Activated CD4-positive, alpha-beta T cell treated with anti-CD3 and anti-CD28 coated beads, Interleukin-2, Interleukin-6, amounts not matched to agents 100 ng/mL and 50 ng/mL, durations not matched to agents 16 hours and 8 hours (primary cell): ENCODE measurements at regions not wholly inside any gene's neighbourhood (a gene's known extent, or its start where the extent isn't known, plus 50 kb on each side); places are given as distances from the start of the nearest gene placed in this dataset.

Experiments
- DNase-seq: peaks from one replicate; pipeline ENCODE4 v3.0.0-alpha.2; 2020

GRCh38 chr13:23488442-23488841, 54.9 kb upstream of the SACS start:
- DNase-seq, result no peak

GRCh38 chr13:23496255-23496654, 62.8 kb upstream of the SACS start:
- no peak for DNase-seq

GRCh38 chr13:23497191-23497590, 63.7 kb upstream of the SACS start:
- no peak for DNase-seq

GRCh38 chr13:23500849-23501248, 67.3 kb upstream of the SACS start:
- no peak for DNase-seq

DNA sequence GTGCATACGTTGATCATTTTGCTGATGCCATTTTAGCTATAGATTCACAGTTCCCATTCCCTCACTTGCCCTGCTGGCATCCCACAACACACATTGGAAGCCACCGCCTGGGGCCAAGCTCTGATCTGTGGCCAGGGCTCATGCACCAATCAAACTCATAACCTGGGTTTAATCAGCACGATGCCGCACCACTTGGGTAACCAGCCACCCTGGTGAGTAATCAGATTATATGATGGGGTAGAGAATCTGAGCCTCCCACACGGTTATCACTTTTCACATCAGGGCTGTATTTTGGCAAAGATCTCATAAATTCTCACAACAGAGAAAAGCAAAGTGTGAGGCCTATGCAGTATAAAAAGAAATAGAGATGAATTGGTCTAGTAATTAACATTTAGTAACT, 66.0 kb upstream of the TNFRSF19 start:
- DNase-seq, result no peak

DNA sequence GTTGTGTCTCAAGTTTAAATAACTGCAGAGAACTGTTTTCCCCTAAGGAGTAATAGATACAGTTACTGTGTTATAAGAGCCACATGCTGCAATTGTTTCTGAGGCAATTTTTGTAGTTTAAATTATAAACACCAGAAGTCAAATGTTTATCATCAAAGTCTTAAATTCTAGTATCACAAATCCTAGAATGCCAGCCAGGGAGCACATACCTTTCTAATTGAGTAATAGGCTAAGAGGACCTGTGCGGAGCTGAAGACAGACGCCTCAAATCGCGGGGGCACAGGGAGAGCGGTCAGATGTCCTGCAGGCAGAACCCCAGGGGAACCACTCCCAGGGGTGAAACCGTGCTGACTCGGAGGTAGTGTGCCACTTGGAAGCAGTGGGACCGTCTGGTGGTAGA, 65.2 kb upstream of the TNFRSF19 start:
- no peak for DNase-seq

GRCh38 chr13:23506071-23506806, 64.0 kb upstream of the TNFRSF19 start:
- DNase-seq, result no peak

DNA sequence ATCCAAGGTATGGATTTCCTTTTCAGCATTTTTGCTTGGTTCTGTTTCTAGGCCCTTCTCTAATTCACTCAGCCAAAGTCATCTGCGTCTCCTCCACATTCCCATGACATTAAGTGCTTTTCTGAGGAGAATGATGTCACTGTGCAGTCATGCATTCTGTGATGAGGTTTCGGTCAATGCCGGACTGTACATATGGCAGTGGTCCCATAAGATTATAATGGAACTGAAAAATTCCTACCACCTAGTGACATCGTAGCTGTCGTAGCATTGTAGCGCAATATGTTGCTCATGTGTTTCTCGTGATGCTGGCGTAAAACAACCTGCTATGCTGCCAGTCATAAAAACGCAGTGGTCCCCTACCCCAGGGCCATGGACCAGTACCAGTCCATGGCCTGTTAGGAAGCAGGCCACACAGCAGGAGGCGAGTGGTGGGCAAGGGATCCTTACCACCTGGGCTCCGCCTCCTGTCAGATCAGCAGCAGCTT, 63.4 kb upstream of the TNFRSF19 start:
- no peak for DNase-seq

- DNase-seq, result no peak
Observed at GRCh38 chr13:23509781-23510543, 60.2 kb upstream of the TNFRSF19 start.

DNA sequence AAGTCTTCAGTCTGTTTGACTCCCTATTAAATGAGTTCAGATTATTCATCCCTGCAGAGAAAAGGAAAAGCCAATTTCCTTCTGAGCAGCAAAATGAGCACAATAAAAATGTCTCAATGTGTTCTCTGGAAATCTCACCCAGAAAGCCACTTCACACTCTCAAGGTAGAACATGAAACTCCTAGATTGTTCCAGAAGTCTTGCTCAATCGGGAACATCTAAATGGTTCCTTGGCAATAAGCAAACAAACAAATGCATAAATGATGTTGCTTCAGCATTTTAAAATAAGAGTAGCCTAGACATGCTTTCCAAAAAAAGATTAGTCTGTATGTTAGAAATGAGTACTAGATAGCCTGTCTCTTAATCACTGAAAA, 59.7 kb upstream of the TNFRSF19 start:
- DNase-seq, result no peak

- peak; percentile 9 for DNase-seq
Observed at GRCh38 chr13:23510979-23511735, 59.1 kb upstream of the TNFRSF19 start.

- no peak for DNase-seq
Observed at GRCh38 chr13:23512762-23513395, 57.3 kb upstream of the TNFRSF19 start.

DNA sequence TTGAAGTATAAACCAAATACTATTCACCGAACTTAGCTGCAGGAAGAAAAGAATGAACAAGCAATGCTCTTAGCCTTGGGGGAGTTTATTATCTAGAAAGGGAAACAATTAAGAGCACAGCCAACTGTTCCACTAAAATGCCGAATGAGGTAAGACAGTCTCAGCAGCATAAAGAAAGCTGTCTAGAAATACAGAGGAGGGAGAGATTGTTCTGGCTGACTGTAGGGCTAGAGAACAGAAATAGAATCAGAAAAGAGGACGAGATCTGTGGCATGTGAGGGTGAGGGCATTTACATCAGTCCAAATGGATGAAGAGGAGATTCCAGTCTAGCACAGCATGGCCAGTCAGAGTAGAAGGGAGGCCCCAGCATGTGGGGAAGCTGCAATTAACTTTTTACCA, 56.8 kb upstream of the TNFRSF19 start:
- DNase-seq, result no peak

DNA sequence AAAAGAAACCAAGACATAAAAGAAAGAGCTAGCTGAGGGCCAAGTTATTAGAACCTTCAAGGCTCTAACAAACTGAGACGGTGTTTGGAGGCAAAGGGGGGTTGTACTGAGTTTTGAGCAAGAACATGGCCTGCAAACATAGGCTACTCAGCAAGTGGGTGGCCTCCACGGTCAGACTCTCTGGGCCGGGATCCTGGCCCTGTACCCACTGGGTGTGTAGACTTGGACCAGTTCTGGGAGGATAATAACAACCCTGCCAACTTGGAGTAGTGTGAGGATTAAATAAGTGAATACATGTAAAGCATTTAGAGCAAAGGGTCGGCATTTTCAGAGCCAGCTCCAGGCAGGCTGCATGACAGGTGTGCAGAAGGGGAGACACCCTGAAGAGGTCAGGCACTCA, 56.1 kb upstream of the TNFRSF19 start:
- DNase-seq, result no peak

DNA sequence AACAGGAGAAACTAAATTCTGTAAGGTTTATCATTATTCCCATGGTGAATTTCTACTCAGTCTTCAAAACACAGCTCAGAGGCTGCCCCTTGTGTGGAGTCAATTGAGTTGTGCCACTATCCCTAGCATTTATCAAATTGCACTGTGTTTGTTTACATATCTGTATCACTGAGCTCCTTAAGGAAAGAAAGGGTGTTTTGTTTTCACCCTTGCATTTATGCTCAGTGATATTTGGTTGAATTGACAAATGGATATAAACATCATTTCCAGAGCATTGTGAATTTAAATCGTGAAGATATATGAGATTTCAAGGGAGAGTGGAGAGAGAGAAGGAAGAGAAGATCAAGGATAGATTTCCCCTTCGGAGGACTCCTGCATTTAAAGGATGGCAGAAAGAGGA, 55.1 kb upstream of the TNFRSF19 start:
- DNase-seq, result no peak

DNA sequence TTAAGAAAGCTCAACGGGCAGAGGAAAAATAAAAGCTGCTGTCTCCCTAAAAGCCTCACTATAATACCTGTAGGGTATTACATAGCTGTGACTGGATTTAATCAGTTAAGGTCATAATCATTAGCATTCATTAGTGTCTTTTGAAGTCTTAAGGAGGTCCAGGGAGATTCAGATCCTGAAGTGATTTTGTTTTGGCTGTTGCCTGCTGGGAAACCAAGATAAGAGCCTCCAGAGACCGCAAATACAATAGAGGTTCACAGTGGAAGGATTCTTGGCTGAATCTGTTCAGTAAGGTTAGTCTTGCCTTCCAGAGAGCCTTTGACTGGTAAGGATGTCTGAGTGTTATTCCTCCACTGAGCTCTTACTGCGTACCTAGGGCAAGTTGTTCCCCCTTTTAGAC, 54.0 kb upstream of the TNFRSF19 start:
- no peak for DNase-seq

DNA sequence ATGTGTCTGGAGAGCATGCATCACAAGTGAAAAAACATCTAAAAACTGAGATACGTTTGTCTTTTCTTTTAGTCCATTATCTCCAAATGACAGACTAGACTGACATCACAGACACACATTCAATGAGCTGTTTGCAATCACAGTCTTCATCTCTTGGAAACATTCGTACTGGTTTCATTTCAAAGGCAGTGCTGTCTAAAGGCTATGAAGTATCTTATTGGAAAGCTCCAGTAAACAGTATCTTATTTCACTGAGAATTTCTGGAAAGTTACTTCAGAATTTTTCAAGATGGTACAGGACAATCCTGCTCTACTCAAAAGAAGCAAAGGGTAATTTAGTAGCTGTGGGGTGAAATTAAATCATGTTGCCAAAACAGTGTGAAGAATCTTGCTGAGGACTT, 53.5 kb upstream of the TNFRSF19 start:
- DNase-seq, result no peak

DNA sequence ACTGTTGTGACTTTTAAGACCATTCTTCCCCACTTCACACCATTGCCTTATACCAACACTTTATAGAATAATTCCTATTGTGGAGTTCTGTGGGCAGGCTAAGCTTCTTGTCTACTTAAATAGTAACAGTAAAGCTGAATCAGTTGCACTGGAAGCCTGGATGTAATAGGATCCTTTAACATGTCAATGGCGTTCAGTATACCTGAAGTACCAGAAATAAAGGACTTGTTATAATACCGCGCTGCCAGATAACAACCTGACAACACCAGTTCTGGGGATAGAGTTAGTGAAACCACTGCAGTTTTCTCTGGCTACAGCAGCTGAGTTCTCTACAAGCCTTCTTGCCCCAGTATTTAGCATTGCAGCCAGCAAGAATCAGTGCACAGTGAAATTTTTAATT, 52.0 kb upstream of the TNFRSF19 start:
- no peak for DNase-seq
